ENCODE measurements at regions not wholly inside any gene's neighbourhood (a gene's known extent, or its start where the extent isn't known, plus 50 kb on each side); places are given as distances from the start of the nearest gene placed in this dataset.
A peak's percentile ranks its signal among the peaks of the same experiment; 100 is the strongest.

- Histone ChIP-seq H2BK120ac (ENCODE audit: low read depth, low read length) (no peak overlapping the region), H3K4me3 (ENCODE audit: low read length) (no peak overlapping the region), H3K4me2 (ENCODE audit: low read length) (no peak overlapping the region), H2BK15ac (replicated peaks; ENCODE audit: low read depth) (no peak overlapping the region), H3K79me1 (ENCODE audit: low read length) (no peaks in the 10 kb centered on the region), H2AK5ac (ENCODE audit: low read length) (no peak overlapping the region), H3K27ac (ENCODE audit: low read depth, low read length) (no peak overlapping the region), H3K36me3 (ENCODE audit: control insufficient read depth, insufficient read depth, low read length) (no peaks in the 10 kb centered on the region), H3K4ac (ENCODE audit: low read depth, low read length) (no peak overlapping the region), H3K79me2 (ENCODE audit: control insufficient read depth, insufficient read depth, low read length) (no peaks in the 10 kb centered on the region), H3K27me3 (ENCODE audit: insufficient read depth, low read length, poor library complexity) (no peaks in the 10 kb centered on the region), H3K18ac (ENCODE audit: low read length) (peak overlapping the region; percentile 6), H3K9ac (ENCODE audit: low read length) (no peak overlapping the region), H3K56ac (ENCODE audit: low read length) (no peak overlapping the region), H3K4me1 (ENCODE audit: control insufficient read depth, low read depth, low read length) (no peaks in the 10 kb centered on the region), H3K23ac (ENCODE audit: low read length) (no peak overlapping the region), H4K5ac (ENCODE audit: low read length) (peak overlapping the region; percentile 51), H2BK5ac (ENCODE audit: low read length) (no peak overlapping the region), H4K8ac (ENCODE audit: low read depth, low read length) (no peak overlapping the region)
- no peak for DNase-seq
- WGBS (ENCODE audit: extremely low coverage, insufficient coverage, low lambda C conversion rate) = no CpG with 5 or more reads among the region's 3 CpGs
Observed at GRCh38 chr2:217430916-217431576, 571.2 kb upstream of the TNP1 start.

- H2BK120ac ChIP-seq (ENCODE audit: low read depth, low read length) = no peak overlapping the region
- H3K4me2 ChIP-seq (ENCODE audit: low read length) = no peak overlapping the region
- no peak overlapping the region for H3K56ac ChIP-seq (ENCODE audit: low read length)
- H3K23ac ChIP-seq (ENCODE audit: low read length) = no peak overlapping the region
- no peaks in the 10 kb centered on the region for H3K27me3 ChIP-seq (ENCODE audit: insufficient read depth, low read length, poor library complexity)
- H3K4ac ChIP-seq (ENCODE audit: low read depth, low read length) = no peak overlapping the region
- DNase-seq = no peak
- H3K9ac ChIP-seq (ENCODE audit: low read length) = no peak overlapping the region
- H3K36me3 ChIP-seq (ENCODE audit: control insufficient read depth, insufficient read depth, low read length) = no peaks in the 10 kb centered on the region
- H3K4me1 ChIP-seq (ENCODE audit: control insufficient read depth, low read depth, low read length) = no peaks in the 10 kb centered on the region
- no peaks in the 10 kb centered on the region for H3K79me1 ChIP-seq (ENCODE audit: low read length)
- no peak overlapping the region for H3K4me3 ChIP-seq (ENCODE audit: low read length)
- no peak overlapping the region for H2BK5ac ChIP-seq (ENCODE audit: low read length)
- H3K18ac ChIP-seq (ENCODE audit: low read length) = no peak overlapping the region
- WGBS (ENCODE audit: extremely low coverage, insufficient coverage, low lambda C conversion rate) = no CpG with 5 or more reads among the region's 6 CpGs
- no peak overlapping the region for H4K5ac ChIP-seq (ENCODE audit: low read length)
- H3K79me2 ChIP-seq (ENCODE audit: control insufficient read depth, insufficient read depth, low read length) = no peaks in the 10 kb centered on the region
- H3K27ac ChIP-seq (ENCODE audit: low read depth, low read length) = no peak overlapping the region
- H4K8ac ChIP-seq (ENCODE audit: low read depth, low read length) = no peak overlapping the region
- H2AK5ac ChIP-seq (ENCODE audit: low read length) = no peak overlapping the region
- no peak overlapping the region for H2BK15ac ChIP-seq (replicated peaks; ENCODE audit: low read depth)
Observed at GRCh38 chr2:217429981-217430500, 570.2 kb upstream of the TNP1 start.

GRCh38 chr2:217421834-217422233 lies 562.0 kb upstream of the TNP1 start:
- Histone ChIP-seq H3K56ac (ENCODE audit: low read length) (no peak overlapping the region), H3K27me3 (ENCODE audit: insufficient read depth, low read length, poor library complexity) (no peaks in the 10 kb centered on the region), H3K9ac (ENCODE audit: low read length) (no peak overlapping the region), H3K27ac (ENCODE audit: low read depth, low read length) (no peak overlapping the region), H2BK5ac (ENCODE audit: low read length) (no peak overlapping the region), H3K4me1 (ENCODE audit: control insufficient read depth, low read depth, low read length) (no peaks in the 10 kb centered on the region), H3K4me3 (ENCODE audit: low read length) (no peak overlapping the region), H2BK120ac (ENCODE audit: low read depth, low read length) (no peak overlapping the region), H2BK15ac (replicated peaks; ENCODE audit: low read depth) (no peak overlapping the region), H4K8ac (ENCODE audit: low read depth, low read length) (no peak overlapping the region), H3K4ac (ENCODE audit: low read depth, low read length) (no peak overlapping the region), H3K23ac (ENCODE audit: low read length) (no peak overlapping the region), H3K4me2 (ENCODE audit: low read length) (no peak overlapping the region), H4K5ac (ENCODE audit: low read length) (no peak overlapping the region), H3K79me2 (ENCODE audit: control insufficient read depth, insufficient read depth, low read length) (no peaks in the 10 kb centered on the region), H2AK5ac (ENCODE audit: low read length) (no peak overlapping the region), H3K36me3 (ENCODE audit: control insufficient read depth, insufficient read depth, low read length) (no peaks in the 10 kb centered on the region), H3K79me1 (ENCODE audit: low read length) (no peaks in the 10 kb centered on the region), H3K18ac (ENCODE audit: low read length) (no peak overlapping the region)
- no peak for DNase-seq

- H3K23ac ChIP-seq (ENCODE audit: low read length) = no peak overlapping the region
- H4K8ac ChIP-seq (ENCODE audit: low read depth, low read length) = no peak overlapping the region
- H2AK5ac ChIP-seq (ENCODE audit: low read length) = no peak overlapping the region
- no CpG with 5 or more reads among the region's 4 CpGs for WGBS (ENCODE audit: extremely low coverage, insufficient coverage, low lambda C conversion rate)
- H3K4ac ChIP-seq (ENCODE audit: low read depth, low read length) = no peak overlapping the region
- H3K56ac ChIP-seq (ENCODE audit: low read length) = no peak overlapping the region
- H3K18ac ChIP-seq (ENCODE audit: low read length) = no peak overlapping the region
- no peak overlapping the region for H2BK120ac ChIP-seq (ENCODE audit: low read depth, low read length)
- no peaks in the 10 kb centered on the region for H3K36me3 ChIP-seq (ENCODE audit: control insufficient read depth, insufficient read depth, low read length)
- no peak overlapping the region for H3K9ac ChIP-seq (ENCODE audit: low read length)
- H3K27ac ChIP-seq (ENCODE audit: low read depth, low read length) = no peak overlapping the region
- H2BK15ac ChIP-seq (replicated peaks; ENCODE audit: low read depth) = no peak overlapping the region
- H2BK5ac ChIP-seq (ENCODE audit: low read length) = no peak overlapping the region
- no peaks in the 10 kb centered on the region for H3K4me1 ChIP-seq (ENCODE audit: control insufficient read depth, low read depth, low read length)
- no peak overlapping the region for H3K4me2 ChIP-seq (ENCODE audit: low read length)
- DNase-seq = no peak
- no peak overlapping the region for H3K4me3 ChIP-seq (ENCODE audit: low read length)
- H3K79me2 ChIP-seq (ENCODE audit: control insufficient read depth, insufficient read depth, low read length) = no peaks in the 10 kb centered on the region
- no peaks in the 10 kb centered on the region for H3K79me1 ChIP-seq (ENCODE audit: low read length)
- no peaks in the 10 kb centered on the region for H3K27me3 ChIP-seq (ENCODE audit: insufficient read depth, low read length, poor library complexity)
- no peak overlapping the region for H4K5ac ChIP-seq (ENCODE audit: low read length)
Observed at GRCh38 chr2:217420854-217421253, 561.0 kb upstream of the TNP1 start.

GRCh38 chr2:217419055-217419671 lies 559.3 kb upstream of the TNP1 start:
- Histone ChIP-seq H2BK5ac (ENCODE audit: low read length) (no peak overlapping the region), H2AK5ac (ENCODE audit: low read length) (no peak overlapping the region), H3K79me2 (ENCODE audit: control insufficient read depth, insufficient read depth, low read length) (no peaks in the 10 kb centered on the region), H3K79me1 (ENCODE audit: low read length) (no peaks in the 10 kb centered on the region), H3K4me2 (ENCODE audit: low read length) (no peak overlapping the region), H3K27ac (ENCODE audit: low read depth, low read length) (no peak overlapping the region), H2BK15ac (replicated peaks; ENCODE audit: low read depth) (no peak overlapping the region), H3K36me3 (ENCODE audit: control insufficient read depth, insufficient read depth, low read length) (no peaks in the 10 kb centered on the region), H3K23ac (ENCODE audit: low read length) (no peak overlapping the region), H3K56ac (ENCODE audit: low read length) (no peak overlapping the region), H3K27me3 (ENCODE audit: insufficient read depth, low read length, poor library complexity) (no peaks in the 10 kb centered on the region), H3K4me1 (ENCODE audit: control insufficient read depth, low read depth, low read length) (no peaks in the 10 kb centered on the region), H3K4me3 (ENCODE audit: low read length) (no peak overlapping the region), H4K8ac (ENCODE audit: low read depth, low read length) (no peak overlapping the region), H2BK120ac (ENCODE audit: low read depth, low read length) (no peak overlapping the region), H3K18ac (ENCODE audit: low read length) (no peak overlapping the region), H3K9ac (ENCODE audit: low read length) (no peak overlapping the region), H4K5ac (ENCODE audit: low read length) (no peak overlapping the region), H3K4ac (ENCODE audit: low read depth, low read length) (no peak overlapping the region)
- DNase-seq = no peak
- WGBS (ENCODE audit: extremely low coverage, insufficient coverage, low lambda C conversion rate) = no CpG with 5 or more reads among the region's 5 CpGs

- Histone ChIP-seq H2AK5ac (ENCODE audit: low read length) (no peak overlapping the region), H3K4me3 (ENCODE audit: low read length) (no peak overlapping the region), H3K18ac (ENCODE audit: low read length) (no peak overlapping the region), H3K4me1 (ENCODE audit: control insufficient read depth, low read depth, low read length) (no peaks in the 10 kb centered on the region), H3K4ac (ENCODE audit: low read depth, low read length) (no peak overlapping the region), H3K27me3 (ENCODE audit: insufficient read depth, low read length, poor library complexity) (no peaks in the 10 kb centered on the region), H2BK15ac (replicated peaks; ENCODE audit: low read depth) (no peak overlapping the region), H4K8ac (ENCODE audit: low read depth, low read length) (no peak overlapping the region), H3K36me3 (ENCODE audit: control insufficient read depth, insufficient read depth, low read length) (no peaks in the 10 kb centered on the region), H4K5ac (ENCODE audit: low read length) (no peak overlapping the region), H2BK5ac (ENCODE audit: low read length) (no peak overlapping the region), H3K79me1 (ENCODE audit: low read length) (no peaks in the 10 kb centered on the region), H3K56ac (ENCODE audit: low read length) (no peak overlapping the region), H3K23ac (ENCODE audit: low read length) (no peak overlapping the region), H3K79me2 (ENCODE audit: control insufficient read depth, insufficient read depth, low read length) (no peaks in the 10 kb centered on the region), H2BK120ac (ENCODE audit: low read depth, low read length) (no peak overlapping the region), H3K27ac (ENCODE audit: low read depth, low read length) (no peak overlapping the region), H3K9ac (ENCODE audit: low read length) (no peak overlapping the region), H3K4me2 (ENCODE audit: low read length) (no peak overlapping the region)
- WGBS (ENCODE audit: extremely low coverage, insufficient coverage, low lambda C conversion rate) = no CpG with 5 or more reads among the region's 3 CpGs
- DNase-seq = no peak
Observed at GRCh38 chr2:217418544-217418943, 558.7 kb upstream of the TNP1 start.
